Fibroblast of pulmonary artery (primary cell): ENCODE measurements at regions not wholly inside any gene's neighbourhood (a gene's known extent, or its start where the extent isn't known, plus 50 kb on each side); places are given as distances from the start of the nearest gene placed in this dataset.

ENCODE experiments used
- DNase-seq: peaks from one replicate; pipeline ENCODE4 v3.0.0-alpha.2; 2010; ENCODE audit warnings: low read depth
- H3K4me3 ChIP-seq: replicated peaks from 2 replicates; pipeline ENCODE4 v1.5.1; 2011; ENCODE audit warnings: low read depth, mild to moderate bottlenecking, control low read depth, low read length, moderate library complexity
- TF ChIP-seq, protein P1 (sequence below): IDR thresholded peaks from 2 replicates; pipeline ENCODE4 v1.5.1; 2011; ENCODE audit warnings: mild to moderate bottlenecking, control low read depth, low read length, inconsistent platforms; ENCODE audit errors: missing control alignments

DNA sequence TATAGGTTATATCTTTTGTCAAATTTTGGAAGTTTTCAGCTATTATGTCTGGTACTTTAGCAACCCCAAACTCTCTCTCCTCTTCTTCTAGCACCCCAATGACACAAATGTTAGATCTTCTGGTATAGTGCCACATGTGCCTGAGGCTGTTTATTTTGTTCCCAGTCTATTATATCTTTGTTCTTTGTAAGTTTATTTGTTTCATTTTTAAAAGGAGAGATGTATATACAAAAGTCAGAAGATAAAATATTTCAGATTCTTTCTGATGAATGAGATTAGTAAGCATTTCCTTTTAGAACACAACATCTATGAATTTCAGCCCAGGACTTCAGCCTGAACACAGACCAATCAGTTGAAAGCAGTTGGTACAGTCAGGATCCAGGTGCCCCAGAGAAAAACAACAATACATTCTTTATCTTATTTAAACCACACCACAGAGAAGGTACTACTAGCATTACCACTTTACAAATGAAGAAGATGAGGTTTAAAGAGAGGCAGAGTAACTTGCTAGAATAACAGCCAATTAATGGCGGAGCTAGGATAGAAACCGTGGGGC lies 114.1 kb upstream of the BTG1 start:
- DNase-seq, result peak; percentile 10
- TF ChIP-seq, protein P1, sequence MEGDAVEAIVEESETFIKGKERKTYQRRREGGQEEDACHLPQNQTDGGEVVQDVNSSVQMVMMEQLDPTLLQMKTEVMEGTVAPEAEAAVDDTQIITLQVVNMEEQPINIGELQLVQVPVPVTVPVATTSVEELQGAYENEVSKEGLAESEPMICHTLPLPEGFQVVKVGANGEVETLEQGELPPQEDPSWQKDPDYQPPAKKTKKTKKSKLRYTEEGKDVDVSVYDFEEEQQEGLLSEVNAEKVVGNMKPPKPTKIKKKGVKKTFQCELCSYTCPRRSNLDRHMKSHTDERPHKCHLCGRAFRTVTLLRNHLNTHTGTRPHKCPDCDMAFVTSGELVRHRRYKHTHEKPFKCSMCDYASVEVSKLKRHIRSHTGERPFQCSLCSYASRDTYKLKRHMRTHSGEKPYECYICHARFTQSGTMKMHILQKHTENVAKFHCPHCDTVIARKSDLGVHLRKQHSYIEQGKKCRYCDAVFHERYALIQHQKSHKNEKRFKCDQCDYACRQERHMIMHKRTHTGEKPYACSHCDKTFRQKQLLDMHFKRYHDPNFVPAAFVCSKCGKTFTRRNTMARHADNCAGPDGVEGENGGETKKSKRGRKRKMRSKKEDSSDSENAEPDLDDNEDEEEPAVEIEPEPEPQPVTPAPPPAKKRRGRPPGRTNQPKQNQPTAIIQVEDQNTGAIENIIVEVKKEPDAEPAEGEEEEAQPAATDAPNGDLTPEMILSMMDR, result no peak
- no peak overlapping the region for H3K4me3 ChIP-seq

DNA sequence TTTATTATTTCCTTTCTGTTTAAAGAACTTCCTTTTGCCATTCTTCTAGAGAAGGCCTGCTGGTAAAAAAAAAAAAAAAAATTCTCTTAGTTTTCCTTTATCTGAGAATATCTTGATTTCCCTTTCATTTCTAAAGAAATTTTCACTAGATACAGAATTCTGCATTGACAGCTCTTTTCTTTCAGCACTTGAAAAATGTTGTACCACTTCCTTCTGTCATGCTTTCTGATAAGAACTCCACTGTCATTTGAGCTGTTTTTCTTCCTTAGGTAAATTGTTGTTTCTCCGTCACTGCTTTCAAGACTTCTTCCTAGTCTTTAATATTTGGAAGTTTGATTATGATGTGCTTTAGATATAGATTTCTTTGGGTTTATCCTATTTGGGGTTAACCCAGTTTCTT lies 113.6 kb upstream of the BTG1 start:
- TF ChIP-seq, protein P1, result no peak
- no peak overlapping the region for H3K4me3 ChIP-seq
- DNase-seq, result no peak

DNA sequence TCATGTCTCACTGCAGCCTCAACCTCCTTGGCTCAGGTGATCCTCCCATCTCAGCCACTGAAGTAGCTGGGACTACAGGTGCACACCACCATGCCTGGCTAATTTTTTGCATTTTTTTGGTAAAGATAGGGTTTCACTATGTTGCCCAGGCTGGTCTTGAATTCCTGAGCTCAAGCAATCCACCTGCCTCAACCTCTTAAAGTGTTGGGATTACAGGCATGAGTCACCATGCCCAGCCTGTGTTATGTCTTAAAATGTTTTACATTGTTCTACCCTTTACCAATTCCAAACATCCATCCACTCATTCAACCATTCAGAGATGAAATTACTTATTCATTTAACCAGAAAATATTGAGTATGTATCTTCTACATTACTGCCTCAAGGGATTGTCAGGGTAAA lies 111.6 kb upstream of the BTG1 start:
- DNase-seq, result no peak
- TF ChIP-seq, protein P1, result no peak
- no peak overlapping the region for H3K4me3 ChIP-seq

DNA sequence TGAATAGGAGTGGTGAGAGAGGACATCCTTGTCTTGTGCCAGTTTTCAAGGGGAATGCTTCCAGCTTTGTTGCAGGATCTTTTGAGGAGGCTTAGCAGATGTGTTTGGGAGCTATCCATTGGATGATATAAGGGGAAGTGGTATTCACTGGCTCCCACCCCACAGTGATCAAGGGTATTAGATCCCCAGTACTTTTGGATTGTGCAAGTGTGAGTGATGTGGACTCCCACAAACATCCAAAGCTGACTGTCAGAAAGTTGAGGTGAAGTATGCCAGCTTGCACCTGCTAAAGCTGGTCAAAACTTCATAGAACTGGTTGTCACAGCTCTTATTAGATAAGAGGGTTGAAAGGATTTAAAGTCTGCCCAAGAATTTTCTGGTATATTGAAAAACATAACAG lies 110.1 kb upstream of the BTG1 start:
- TF ChIP-seq, protein P1, result no peak
- H3K4me3 ChIP-seq, result no peak overlapping the region
- no peak for DNase-seq

DNA sequence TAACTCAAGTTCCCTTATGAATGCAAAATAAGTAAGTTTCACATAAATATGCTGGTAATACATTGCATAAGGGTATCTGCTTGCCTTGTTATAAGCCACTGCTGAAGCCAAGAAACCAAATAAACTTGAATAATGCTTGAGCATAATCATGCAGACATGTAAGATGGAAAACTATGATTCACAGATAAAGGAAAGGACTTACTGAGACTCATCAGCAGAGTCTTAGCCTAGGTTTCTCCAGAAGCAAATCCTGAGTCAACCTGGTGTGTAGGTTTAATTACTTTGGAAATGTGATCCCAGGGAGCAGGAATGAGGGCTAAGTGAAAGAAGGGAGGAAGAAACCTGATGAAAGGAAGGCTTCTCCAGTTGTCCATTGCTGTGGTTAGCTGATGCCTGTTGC lies 107.7 kb upstream of the BTG1 start:
- TF ChIP-seq, protein P1, result no peak
- no peak overlapping the region for H3K4me3 ChIP-seq
- no peak for DNase-seq

DNA sequence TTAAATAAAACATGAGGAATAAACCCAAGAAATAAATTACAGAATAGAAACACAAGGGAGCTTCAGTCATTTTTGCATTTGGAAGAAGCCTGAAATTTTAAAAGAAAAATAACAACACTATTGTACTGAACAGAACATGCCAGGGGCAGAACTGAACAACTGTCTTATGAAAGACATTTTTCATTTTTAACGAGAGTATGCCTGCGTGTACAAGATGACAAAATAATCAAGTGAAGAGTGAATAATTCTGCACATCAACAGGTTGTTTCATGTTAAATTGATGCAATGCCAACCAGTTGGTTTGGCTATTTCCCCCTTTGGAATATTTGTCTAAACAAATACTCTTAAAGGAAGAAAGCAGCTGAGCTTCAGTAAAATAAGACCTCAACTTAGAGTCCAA lies 103.3 kb upstream of the BTG1 start:
- no peak overlapping the region for H3K4me3 ChIP-seq
- TF ChIP-seq, protein P1, result no peak
- DNase-seq, result no peak

DNA sequence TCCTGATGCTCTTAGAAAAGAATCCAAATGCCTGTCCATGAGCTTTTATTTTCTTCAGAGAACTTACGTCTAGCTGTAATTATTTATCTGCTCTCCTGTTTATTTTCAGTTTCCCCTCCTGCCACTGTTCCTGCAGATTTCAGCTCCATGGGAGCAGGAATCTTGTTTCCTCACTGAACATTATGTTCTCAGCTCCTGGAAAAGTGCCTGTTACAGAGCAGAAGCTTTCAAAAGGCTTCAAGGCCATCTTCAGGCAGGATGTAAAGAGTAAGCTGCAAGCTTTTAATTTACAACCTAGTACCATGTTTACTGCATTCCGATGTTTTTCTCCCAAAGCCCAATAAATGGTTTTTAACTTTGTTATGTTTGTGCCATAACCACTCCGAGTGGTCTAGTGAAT lies 98.4 kb upstream of the BTG1 start:
- H3K4me3 ChIP-seq, result no peak overlapping the region
- TF ChIP-seq, protein P1, result peak; percentile 7
- peak; percentile 68 for DNase-seq
